ENCODE measurements at regions not wholly inside any gene's neighbourhood (a gene's known extent, or its start where the extent isn't known, plus 50 kb on each side); places are given as distances from the start of the nearest gene placed in this dataset.

DNA sequence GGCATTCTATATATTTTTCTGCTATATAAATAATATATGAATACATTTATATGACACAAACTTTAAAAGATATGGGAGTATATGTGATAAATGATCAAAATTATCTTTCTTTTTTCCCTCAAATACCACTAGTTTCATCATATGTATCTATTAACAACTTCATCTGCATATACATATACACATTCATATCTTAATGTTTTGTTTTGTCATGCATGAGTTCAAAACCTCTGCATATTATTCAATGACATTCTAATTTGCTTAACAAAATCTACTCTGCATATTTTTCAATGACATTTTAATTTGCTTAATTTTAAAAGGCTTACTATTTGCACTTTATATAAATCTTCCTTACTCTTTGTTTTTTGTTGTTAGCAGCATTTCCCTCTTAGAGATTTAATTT, 276.2 kb downstream of the PIK3C3 start:
- BruUV-seq (replicated peaks): no TSS peak
- Mint-ChIP-seq H3K4me3 (ENCODE audit: unreplicated experiment) (no peak overlapping the region), H3K36me3 (ENCODE audit: insufficient read depth, unreplicated experiment) (no peaks in the 10 kb centered on the region), H3K4me1 (ENCODE audit: insufficient read depth, unreplicated experiment) (no peaks in the 10 kb centered on the region), H3K9me3 (ENCODE audit: unreplicated experiment) (no peaks in the 10 kb centered on the region), H3K27ac (ENCODE audit: low read depth, unreplicated experiment) (no peak overlapping the region), H3K27me3 (ENCODE audit: insufficient read depth, unreplicated experiment) (no peaks in the 10 kb centered on the region)
- no peak for DNase-seq (ENCODE audit: unreplicated experiment)
- intact Hi-C loops (cut with micrococcal nuclease): no loop called here
- CTCF ChIA-PET: interaction anchor here (0.6 to 1.3 kb wide), 2 partner anchors 8 to 117 kb away, joined by 3 read pairs; no protein-coding TSS in a partner anchor
- TF ChIP-seq, protein P1, sequence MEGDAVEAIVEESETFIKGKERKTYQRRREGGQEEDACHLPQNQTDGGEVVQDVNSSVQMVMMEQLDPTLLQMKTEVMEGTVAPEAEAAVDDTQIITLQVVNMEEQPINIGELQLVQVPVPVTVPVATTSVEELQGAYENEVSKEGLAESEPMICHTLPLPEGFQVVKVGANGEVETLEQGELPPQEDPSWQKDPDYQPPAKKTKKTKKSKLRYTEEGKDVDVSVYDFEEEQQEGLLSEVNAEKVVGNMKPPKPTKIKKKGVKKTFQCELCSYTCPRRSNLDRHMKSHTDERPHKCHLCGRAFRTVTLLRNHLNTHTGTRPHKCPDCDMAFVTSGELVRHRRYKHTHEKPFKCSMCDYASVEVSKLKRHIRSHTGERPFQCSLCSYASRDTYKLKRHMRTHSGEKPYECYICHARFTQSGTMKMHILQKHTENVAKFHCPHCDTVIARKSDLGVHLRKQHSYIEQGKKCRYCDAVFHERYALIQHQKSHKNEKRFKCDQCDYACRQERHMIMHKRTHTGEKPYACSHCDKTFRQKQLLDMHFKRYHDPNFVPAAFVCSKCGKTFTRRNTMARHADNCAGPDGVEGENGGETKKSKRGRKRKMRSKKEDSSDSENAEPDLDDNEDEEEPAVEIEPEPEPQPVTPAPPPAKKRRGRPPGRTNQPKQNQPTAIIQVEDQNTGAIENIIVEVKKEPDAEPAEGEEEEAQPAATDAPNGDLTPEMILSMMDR (IDR thresholded peaks at IDR 0.05; ENCODE audit: unreplicated experiment): no peak
- POLR2A ChIA-PET: no interaction called here

DNA sequence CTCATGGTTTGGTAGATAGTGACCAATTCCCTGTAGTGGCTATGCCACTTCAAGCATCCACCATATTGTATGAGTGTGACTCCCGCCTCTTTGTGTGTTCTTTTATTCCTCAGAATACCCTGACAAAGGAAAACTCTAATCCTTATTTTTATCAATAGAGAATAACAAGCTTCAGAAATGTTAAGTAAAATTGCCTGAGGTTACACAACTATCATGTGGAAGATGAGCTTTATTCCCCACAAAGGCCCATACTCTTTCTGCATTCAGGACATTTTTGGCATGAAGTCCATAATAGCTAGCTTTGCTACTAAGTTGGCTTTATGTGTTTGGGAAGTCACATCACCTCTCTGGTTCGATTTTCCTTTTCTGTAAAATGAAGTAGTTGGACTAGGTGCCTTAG, 276.8 kb downstream of the PIK3C3 start:
- Mint-ChIP-seq H3K27ac (ENCODE audit: low read depth, unreplicated experiment) (no peak overlapping the region), H3K27me3 (ENCODE audit: insufficient read depth, unreplicated experiment) (no peaks in the 10 kb centered on the region), H3K4me1 (ENCODE audit: insufficient read depth, unreplicated experiment) (no peaks in the 10 kb centered on the region), H3K9me3 (ENCODE audit: unreplicated experiment) (no peaks in the 10 kb centered on the region), H3K36me3 (ENCODE audit: insufficient read depth, unreplicated experiment) (no peaks in the 10 kb centered on the region), H3K4me3 (ENCODE audit: unreplicated experiment) (no peak overlapping the region)
- no peak for DNase-seq (ENCODE audit: unreplicated experiment)
- BruUV-seq (replicated peaks): no TSS peak
- TF ChIP-seq, protein P1 (IDR thresholded peaks at IDR 0.05; ENCODE audit: unreplicated experiment): no peak
- POLR2A ChIA-PET: no interaction called here
- intact Hi-C loops (cut with micrococcal nuclease): no loop called here
- CTCF ChIA-PET: interaction anchor here (1.3 kb wide), 1 partner anchor 118 kb away, joined by 3 read pairs; no protein-coding TSS in a partner anchor

DNA sequence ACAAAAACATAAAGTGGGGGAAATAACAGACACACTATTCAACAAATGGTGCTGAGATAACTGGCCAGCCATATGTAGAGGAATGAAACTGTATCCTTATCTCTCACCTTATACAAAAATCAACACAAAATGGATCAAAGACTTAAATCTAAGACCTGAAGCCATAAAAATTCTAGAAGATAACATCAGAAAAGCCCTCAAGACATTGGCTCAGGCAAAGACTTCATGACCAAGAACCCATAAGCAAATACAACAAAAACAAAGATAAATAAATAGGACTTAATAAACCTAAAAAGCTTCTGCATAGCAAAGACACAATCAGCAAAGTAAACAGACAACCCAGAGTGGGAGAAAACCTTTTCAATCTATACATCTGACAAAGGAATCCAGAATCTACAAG, 278.9 kb downstream of the PIK3C3 start:
- DNase-seq (ENCODE audit: unreplicated experiment): no peak
- TF ChIP-seq, protein P1 (IDR thresholded peaks at IDR 0.05; ENCODE audit: unreplicated experiment): no peak
- intact Hi-C loops (cut with micrococcal nuclease): no loop called here
- no TSS peak for BruUV-seq (replicated peaks)
- Mint-ChIP-seq H3K27ac (ENCODE audit: low read depth, unreplicated experiment) (no peak overlapping the region), H3K4me3 (ENCODE audit: unreplicated experiment) (no peak overlapping the region), H3K36me3 (ENCODE audit: insufficient read depth, unreplicated experiment) (no peaks in the 10 kb centered on the region), H3K9me3 (ENCODE audit: unreplicated experiment) (no peaks in the 10 kb centered on the region), H3K27me3 (ENCODE audit: insufficient read depth, unreplicated experiment) (no peaks in the 10 kb centered on the region), H3K4me1 (ENCODE audit: insufficient read depth, unreplicated experiment) (no peaks in the 10 kb centered on the region)
- ChIA-PET POLR2A (no interaction called here), CTCF (no interaction called here)

GRCh38 chr18:42242758-42243157, 287.7 kb downstream of the PIK3C3 start:
- no peaks in the 10 kb centered on the region for H3K36me3 Mint-ChIP-seq (ENCODE audit: insufficient read depth, unreplicated experiment)
- no peak overlapping the region for H3K4me3 Mint-ChIP-seq (ENCODE audit: unreplicated experiment)
- TF ChIP-seq, protein P1 (IDR thresholded peaks at IDR 0.05; ENCODE audit: unreplicated experiment): no peak
- H3K27ac Mint-ChIP-seq (ENCODE audit: low read depth, unreplicated experiment): no peak overlapping the region
- no peak for DNase-seq (ENCODE audit: unreplicated experiment)
- H3K4me1 Mint-ChIP-seq (ENCODE audit: insufficient read depth, unreplicated experiment): no peaks in the 10 kb centered on the region
- H3K9me3 Mint-ChIP-seq (ENCODE audit: unreplicated experiment): peaks cover 8% of the 10 kb centered on the region
- ChIA-PET POLR2A (no interaction called here), CTCF (interaction anchor here (0.7 kb wide), 1 partner anchor 1178 kb away, joined by 3 read pairs; no protein-coding TSS in a partner anchor)
- no peaks in the 10 kb centered on the region for H3K27me3 Mint-ChIP-seq (ENCODE audit: insufficient read depth, unreplicated experiment)
- intact Hi-C loops (cut with micrococcal nuclease): no loop called here
- no TSS peak for BruUV-seq (replicated peaks)
